Endothelial cell (in vitro differentiated cells): ENCODE measurements at regions not wholly inside any gene's neighbourhood (a gene's known extent, or its start where the extent isn't known, plus 50 kb on each side); places are given as distances from the start of the nearest gene placed in this dataset.

Experiments used
- DNase-seq: peaks from one replicate; pipeline ENCODE4 v3.0.0; 2021; ENCODE audit warnings: low spot score
- H3K27ac Mint-ChIP-seq: one replicate; pipeline ENCODE4 v1.8.0; 2021; ENCODE audit warnings: mixed read lengths, inconsistent platforms; ENCODE audit not compliant: unreplicated experiment
- H3K27me3 Mint-ChIP-seq: one replicate; pipeline ENCODE4 v1.8.0; 2021; ENCODE audit warnings: mild to moderate bottlenecking, moderate library complexity, mixed read lengths, inconsistent platforms; ENCODE audit not compliant: unreplicated experiment
- H3K36me3 Mint-ChIP-seq: one replicate; pipeline ENCODE4 v1.8.0; 2021; ENCODE audit warnings: mild to moderate bottlenecking, low read depth, mixed read lengths, inconsistent platforms; ENCODE audit not compliant: unreplicated experiment
- H3K4me1 Mint-ChIP-seq: one replicate; pipeline ENCODE4 v1.8.0; 2021; ENCODE audit warnings: mild to moderate bottlenecking, mixed read lengths, inconsistent platforms; ENCODE audit not compliant: unreplicated experiment
- H3K4me3 Mint-ChIP-seq: one replicate; pipeline ENCODE4 v1.8.0; 2021; ENCODE audit warnings: mild to moderate bottlenecking, mixed read lengths, inconsistent platforms; ENCODE audit not compliant: unreplicated experiment
- H3K9me3 Mint-ChIP-seq: one replicate; pipeline ENCODE4 v1.8.0; 2021; ENCODE audit warnings: mixed read lengths, inconsistent platforms; ENCODE audit not compliant: unreplicated experiment
- TF ChIP-seq, protein P1 (sequence below): fragments of 200-600 bp; sonication (generic); IDR thresholded peaks from one replicate; pipeline ENCODE4 v1.5.0; 2021; ENCODE audit warnings: antibody characterized with exemption; ENCODE audit not compliant: unreplicated experiment

DNA sequence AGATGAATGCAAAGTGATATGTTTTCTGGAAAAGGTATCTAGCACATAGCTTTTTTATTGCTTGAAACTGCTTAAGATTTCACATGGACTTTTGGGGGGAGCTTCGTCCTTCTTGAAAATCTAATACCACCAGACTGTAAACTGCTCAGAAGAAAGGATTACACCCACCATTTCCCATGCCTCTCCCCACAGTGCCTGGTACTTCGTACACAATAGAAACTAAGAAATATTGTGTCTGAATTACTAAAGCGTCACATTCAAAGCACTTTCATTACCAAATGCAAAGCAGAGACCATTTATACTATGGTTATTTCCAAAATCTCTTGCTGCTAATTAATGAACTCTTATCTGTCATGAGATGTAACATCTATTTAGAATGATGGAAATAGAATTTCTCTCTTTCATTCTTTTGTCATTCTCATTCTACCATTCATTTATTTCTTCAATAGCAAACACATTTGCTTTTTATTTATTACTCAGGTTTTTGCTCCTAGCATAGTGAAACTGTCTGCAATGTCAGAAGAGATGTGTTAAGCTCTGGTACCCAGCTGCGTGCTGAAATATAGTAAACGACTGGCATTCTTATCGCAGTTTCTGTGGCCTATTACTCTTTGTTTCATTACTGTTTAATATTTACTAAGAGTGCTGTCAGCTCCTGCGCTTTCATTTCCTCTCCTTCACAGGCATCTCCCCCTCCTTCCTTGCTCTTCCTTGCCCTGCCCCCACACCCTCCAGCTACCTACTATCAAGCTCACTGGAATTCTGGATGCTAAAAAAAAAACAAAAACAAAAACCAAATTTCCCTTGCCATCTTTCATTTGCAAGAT is 51.4 kb upstream of the RAPGEF2 start:
- H3K4me1 Mint-ChIP-seq = peaks cover 20% of the 10 kb centered on the region

DNA sequence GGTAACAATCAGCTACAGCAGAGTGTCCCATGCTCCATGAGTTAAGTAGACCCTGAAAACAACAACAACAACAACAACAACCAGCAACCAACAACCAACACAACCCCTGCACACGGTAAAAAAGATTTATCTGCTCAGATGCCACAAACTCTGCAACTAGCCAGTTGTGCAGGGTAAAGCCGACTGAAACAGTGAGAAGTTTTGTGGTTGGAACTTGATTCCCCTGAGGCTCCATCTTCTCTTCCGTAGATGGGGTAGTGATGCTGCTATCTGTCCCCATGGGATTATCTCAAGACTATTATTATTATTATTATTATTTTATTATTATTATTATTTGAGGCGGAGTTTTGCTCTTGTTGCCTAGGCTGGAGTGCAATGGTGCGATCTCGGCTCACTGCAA is 50.6 kb upstream of the RAPGEF2 start:
- Mint-ChIP-seq H3K9me3 (no peaks in the 10 kb centered on the region), H3K4me1 (peaks cover 21% of the 10 kb centered on the region), H3K36me3 (no peaks in the 10 kb centered on the region), H3K27me3 (no peaks in the 10 kb centered on the region), H3K4me3 (no peak overlapping the region), H3K27ac (no peak overlapping the region)
- TF ChIP-seq, protein P1, sequence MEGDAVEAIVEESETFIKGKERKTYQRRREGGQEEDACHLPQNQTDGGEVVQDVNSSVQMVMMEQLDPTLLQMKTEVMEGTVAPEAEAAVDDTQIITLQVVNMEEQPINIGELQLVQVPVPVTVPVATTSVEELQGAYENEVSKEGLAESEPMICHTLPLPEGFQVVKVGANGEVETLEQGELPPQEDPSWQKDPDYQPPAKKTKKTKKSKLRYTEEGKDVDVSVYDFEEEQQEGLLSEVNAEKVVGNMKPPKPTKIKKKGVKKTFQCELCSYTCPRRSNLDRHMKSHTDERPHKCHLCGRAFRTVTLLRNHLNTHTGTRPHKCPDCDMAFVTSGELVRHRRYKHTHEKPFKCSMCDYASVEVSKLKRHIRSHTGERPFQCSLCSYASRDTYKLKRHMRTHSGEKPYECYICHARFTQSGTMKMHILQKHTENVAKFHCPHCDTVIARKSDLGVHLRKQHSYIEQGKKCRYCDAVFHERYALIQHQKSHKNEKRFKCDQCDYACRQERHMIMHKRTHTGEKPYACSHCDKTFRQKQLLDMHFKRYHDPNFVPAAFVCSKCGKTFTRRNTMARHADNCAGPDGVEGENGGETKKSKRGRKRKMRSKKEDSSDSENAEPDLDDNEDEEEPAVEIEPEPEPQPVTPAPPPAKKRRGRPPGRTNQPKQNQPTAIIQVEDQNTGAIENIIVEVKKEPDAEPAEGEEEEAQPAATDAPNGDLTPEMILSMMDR = no peak
- no peak for DNase-seq

More for the DNA sequence above, 51.4 kb upstream of the RAPGEF2 start:
- no peaks in the 10 kb centered on the region for H3K9me3 Mint-ChIP-seq
- DNase-seq = no peak
- H3K36me3 Mint-ChIP-seq = no peaks in the 10 kb centered on the region
- no peak overlapping the region for H3K27ac Mint-ChIP-seq
- H3K27me3 Mint-ChIP-seq = no peaks in the 10 kb centered on the region
- TF ChIP-seq, protein P1 = no peak
- no peak overlapping the region for H3K4me3 Mint-ChIP-seq
